ENCODE measurements at regions not wholly inside any gene's neighbourhood (a gene's known extent, or its start where the extent isn't known, plus 50 kb on each side); places are given as distances from the start of the nearest gene placed in this dataset.

GRCh38 chr5:14090755-14091154 is 52.4 kb upstream of the TRIO start:
- Histone ChIP-seq H3K27me3 (ENCODE audit: insufficient read depth, low read length) (peaks cover 6% of the 10 kb centered on the region), H3K4me3 (ENCODE audit: low read length) (no peak overlapping the region), H3K4me1 (ENCODE audit: insufficient read depth, low read length) (no peaks in the 10 kb centered on the region), H3K9me3 (ENCODE audit: low read depth, low read length) (no peaks in the 10 kb centered on the region)

GRCh38 chr5:14090290-14090689 is 52.9 kb upstream of the TRIO start:
- Histone ChIP-seq H3K9me3 (ENCODE audit: low read depth, low read length) (no peaks in the 10 kb centered on the region), H3K4me3 (ENCODE audit: low read length) (no peak overlapping the region), H3K27me3 (ENCODE audit: insufficient read depth, low read length) (peaks cover 6% of the 10 kb centered on the region), H3K4me1 (ENCODE audit: insufficient read depth, low read length) (no peaks in the 10 kb centered on the region)

GRCh38 chr5:14089198-14089597 is 53.9 kb upstream of the TRIO start:
- Histone ChIP-seq H3K4me3 (ENCODE audit: low read length) (no peak overlapping the region), H3K27me3 (ENCODE audit: insufficient read depth, low read length) (peaks cover 4% of the 10 kb centered on the region), H3K9me3 (ENCODE audit: low read depth, low read length) (no peaks in the 10 kb centered on the region), H3K4me1 (ENCODE audit: insufficient read depth, low read length) (no peaks in the 10 kb centered on the region)

GRCh38 chr5:14086261-14086660 is 56.9 kb upstream of the TRIO start:
- Histone ChIP-seq H3K4me3 (ENCODE audit: low read length) (no peak overlapping the region), H3K27me3 (ENCODE audit: insufficient read depth, low read length) (no peaks in the 10 kb centered on the region), H3K9me3 (ENCODE audit: low read depth, low read length) (no peaks in the 10 kb centered on the region), H3K4me1 (ENCODE audit: insufficient read depth, low read length) (no peaks in the 10 kb centered on the region)

- H3K4me1 ChIP-seq (ENCODE audit: insufficient read depth, low read length): no peaks in the 10 kb centered on the region
- no peaks in the 10 kb centered on the region for H3K27me3 ChIP-seq (ENCODE audit: insufficient read depth, low read length)
- H3K4me3 ChIP-seq (ENCODE audit: low read length): no peak overlapping the region
- H3K9me3 ChIP-seq (ENCODE audit: low read depth, low read length): no peaks in the 10 kb centered on the region
Measured at GRCh38 chr5:14082973-14083372, 60.2 kb upstream of the TRIO start.

GRCh38 chr5:14082523-14082922 is 60.6 kb upstream of the TRIO start:
- Histone ChIP-seq H3K27me3 (ENCODE audit: insufficient read depth, low read length) (no peaks in the 10 kb centered on the region), H3K4me1 (ENCODE audit: insufficient read depth, low read length) (no peaks in the 10 kb centered on the region), H3K9me3 (ENCODE audit: low read depth, low read length) (no peaks in the 10 kb centered on the region), H3K4me3 (ENCODE audit: low read length) (no peak overlapping the region)

GRCh38 chr5:14081791-14082190 is 61.4 kb upstream of the TRIO start:
- H3K9me3 ChIP-seq (ENCODE audit: low read depth, low read length): no peaks in the 10 kb centered on the region
- H3K4me1 ChIP-seq (ENCODE audit: insufficient read depth, low read length): no peaks in the 10 kb centered on the region
- H3K4me3 ChIP-seq (ENCODE audit: low read length): no peak overlapping the region
- H3K27me3 ChIP-seq (ENCODE audit: insufficient read depth, low read length): no peaks in the 10 kb centered on the region

GRCh38 chr5:14078716-14079115 is 64.4 kb upstream of the TRIO start:
- no peaks in the 10 kb centered on the region for H3K9me3 ChIP-seq (ENCODE audit: low read depth, low read length)
- H3K4me1 ChIP-seq (ENCODE audit: insufficient read depth, low read length): no peaks in the 10 kb centered on the region
- no peak overlapping the region for H3K4me3 ChIP-seq (ENCODE audit: low read length)
- no peaks in the 10 kb centered on the region for H3K27me3 ChIP-seq (ENCODE audit: insufficient read depth, low read length)

GRCh38 chr5:14077501-14077900 is 65.6 kb upstream of the TRIO start:
- no peaks in the 10 kb centered on the region for H3K4me1 ChIP-seq (ENCODE audit: insufficient read depth, low read length)
- H3K9me3 ChIP-seq (ENCODE audit: low read depth, low read length): no peaks in the 10 kb centered on the region
- H3K27me3 ChIP-seq (ENCODE audit: insufficient read depth, low read length): no peaks in the 10 kb centered on the region
- H3K4me3 ChIP-seq (ENCODE audit: low read length): no peak overlapping the region

- Histone ChIP-seq H3K4me3 (ENCODE audit: low read length) (no peak overlapping the region), H3K27me3 (ENCODE audit: insufficient read depth, low read length) (no peaks in the 10 kb centered on the region)
Measured at GRCh38 chr5:14076561-14076960, 66.6 kb upstream of the TRIO start.

GRCh38 chr5:14075937-14076336 is 67.2 kb upstream of the TRIO start:
- Histone ChIP-seq H3K9me3 (ENCODE audit: low read depth, low read length) (no peaks in the 10 kb centered on the region), H3K4me3 (ENCODE audit: low read length) (no peak overlapping the region), H3K4me1 (ENCODE audit: insufficient read depth, low read length) (no peaks in the 10 kb centered on the region), H3K27me3 (ENCODE audit: insufficient read depth, low read length) (no peaks in the 10 kb centered on the region)

More at GRCh38 chr5:14076561-14076960, 66.6 kb upstream of the TRIO start:
- no peaks in the 10 kb centered on the region for H3K9me3 ChIP-seq (ENCODE audit: low read depth, low read length)
- no peaks in the 10 kb centered on the region for H3K4me1 ChIP-seq (ENCODE audit: insufficient read depth, low read length)

- no peaks in the 10 kb centered on the region for H3K9me3 ChIP-seq (ENCODE audit: low read depth, low read length)
- no peaks in the 10 kb centered on the region for H3K27me3 ChIP-seq (ENCODE audit: insufficient read depth, low read length)
- no peaks in the 10 kb centered on the region for H3K4me1 ChIP-seq (ENCODE audit: insufficient read depth, low read length)
Measured at GRCh38 chr5:14071433-14071832, 71.7 kb upstream of the TRIO start.

GRCh38 chr5:14069021-14069420 is 74.1 kb upstream of the TRIO start:
- Histone ChIP-seq H3K4me1 (ENCODE audit: insufficient read depth, low read length) (no peaks in the 10 kb centered on the region), H3K27me3 (ENCODE audit: insufficient read depth, low read length) (no peaks in the 10 kb centered on the region), H3K9me3 (ENCODE audit: low read depth, low read length) (no peaks in the 10 kb centered on the region), H3K4me3 (ENCODE audit: low read length) (no peak overlapping the region)

More at GRCh38 chr5:14071433-14071832, 71.7 kb upstream of the TRIO start:
- H3K4me3 ChIP-seq (ENCODE audit: low read length): no peak overlapping the region

- Histone ChIP-seq H3K9me3 (ENCODE audit: low read depth, low read length) (no peaks in the 10 kb centered on the region), H3K4me1 (ENCODE audit: insufficient read depth, low read length) (no peaks in the 10 kb centered on the region), H3K27me3 (ENCODE audit: insufficient read depth, low read length) (no peaks in the 10 kb centered on the region), H3K4me3 (ENCODE audit: low read length) (no peak overlapping the region)
Measured at GRCh38 chr5:14068136-14068535, 75.0 kb upstream of the TRIO start.

- H3K27me3 ChIP-seq (ENCODE audit: insufficient read depth, low read length): peaks cover 4% of the 10 kb centered on the region
- no peaks in the 10 kb centered on the region for H3K4me1 ChIP-seq (ENCODE audit: insufficient read depth, low read length)
- no peak overlapping the region for H3K4me3 ChIP-seq (ENCODE audit: low read length)
- H3K9me3 ChIP-seq (ENCODE audit: low read depth, low read length): no peaks in the 10 kb centered on the region
Measured at GRCh38 chr5:14066326-14066725, 76.8 kb upstream of the TRIO start.

GRCh38 chr5:14064841-14065240 is 78.3 kb upstream of the TRIO start:
- no peak overlapping the region for H3K4me3 ChIP-seq (ENCODE audit: low read length)
- H3K9me3 ChIP-seq (ENCODE audit: low read depth, low read length): no peaks in the 10 kb centered on the region
- peaks cover 4% of the 10 kb centered on the region for H3K27me3 ChIP-seq (ENCODE audit: insufficient read depth, low read length)
- H3K4me1 ChIP-seq (ENCODE audit: insufficient read depth, low read length): no peaks in the 10 kb centered on the region

GRCh38 chr5:14063691-14064090 is 79.5 kb upstream of the TRIO start:
- Histone ChIP-seq H3K4me1 (ENCODE audit: insufficient read depth, low read length) (no peaks in the 10 kb centered on the region), H3K27me3 (ENCODE audit: insufficient read depth, low read length) (peaks cover 4% of the 10 kb centered on the region), H3K4me3 (ENCODE audit: low read length) (no peak overlapping the region), H3K9me3 (ENCODE audit: low read depth, low read length) (no peaks in the 10 kb centered on the region)

Measured in mononuclear cell (primary cell).